ENCODE measurements at regions not wholly inside any gene's neighbourhood (a gene's known extent, or its start where the extent isn't known, plus 50 kb on each side); places are given as distances from the start of the nearest gene placed in this dataset.

- peak in 1 of 5 experiments; percentile 34 for DNase-seq
Observed at GRCh38 chr3:180188512-180189309, 152.0 kb upstream of the PEX5L start.

- DNase-seq = peak in 1 of 5 experiments; percentile 7
Observed at GRCh38 chr3:180189310-180189648, 152.5 kb upstream of the PEX5L start.

DNA sequence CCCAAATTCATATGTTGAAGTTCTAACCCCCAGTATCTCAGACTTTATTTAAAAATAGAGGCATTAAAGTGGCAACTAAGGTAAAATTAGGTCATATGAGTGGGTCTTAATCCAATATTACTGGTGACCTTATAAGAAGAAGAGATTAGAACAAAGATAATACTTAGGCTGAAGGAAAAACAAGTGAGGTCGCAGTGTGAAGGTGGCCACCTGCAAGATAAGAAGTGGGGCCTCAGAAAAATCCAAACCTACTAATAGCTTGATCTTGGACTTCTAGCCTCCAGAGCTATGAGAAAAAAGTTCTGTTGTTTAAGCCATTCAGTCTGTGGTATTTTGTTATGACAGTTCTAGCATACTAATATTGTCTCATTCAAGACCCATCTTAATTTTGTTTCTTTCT lies 159.9 kb upstream of the PEX5L start:
- no peak for DNase-seq

DNA sequence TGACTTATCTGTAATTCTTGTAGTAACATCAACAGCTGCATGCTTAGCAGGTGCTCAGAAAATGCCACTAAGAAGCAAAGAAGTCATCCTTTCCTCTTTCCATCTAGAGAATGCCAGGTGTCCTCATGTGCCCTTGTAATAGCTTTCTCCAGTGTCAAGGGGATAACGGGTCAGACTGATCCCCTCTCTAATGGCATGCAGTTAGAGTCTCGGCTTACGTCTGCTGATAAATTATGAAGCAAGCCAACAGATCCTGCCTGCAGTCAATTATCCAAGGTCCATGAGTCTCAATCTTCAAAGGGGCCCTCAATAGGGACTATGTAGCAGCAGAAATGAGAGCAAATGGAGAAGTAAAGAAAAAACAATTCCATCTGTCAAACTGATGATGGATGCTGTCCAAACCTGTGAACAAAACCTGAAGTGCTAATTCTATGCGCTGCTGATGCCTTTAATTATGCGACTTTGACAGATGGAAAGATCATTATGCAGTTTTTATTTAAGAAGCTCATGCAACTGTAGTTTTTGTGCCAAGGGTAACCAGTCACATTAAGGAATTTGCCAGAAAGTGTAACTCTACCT lies 162.8 kb upstream of the PEX5L start:
- DNase-seq = no peak

- DNase-seq = no peak
Observed at GRCh38 chr3:180215866-180216265, 179.1 kb upstream of the PEX5L start.

- DNase-seq = peak in 1 of 5 experiments; percentile 36
Observed at GRCh38 chr3:180223268-180223667, 186.5 kb upstream of the PEX5L start.

- DNase-seq = no peak
Observed at GRCh38 chr3:180229113-180229512, 192.4 kb upstream of the PEX5L start.

DNA sequence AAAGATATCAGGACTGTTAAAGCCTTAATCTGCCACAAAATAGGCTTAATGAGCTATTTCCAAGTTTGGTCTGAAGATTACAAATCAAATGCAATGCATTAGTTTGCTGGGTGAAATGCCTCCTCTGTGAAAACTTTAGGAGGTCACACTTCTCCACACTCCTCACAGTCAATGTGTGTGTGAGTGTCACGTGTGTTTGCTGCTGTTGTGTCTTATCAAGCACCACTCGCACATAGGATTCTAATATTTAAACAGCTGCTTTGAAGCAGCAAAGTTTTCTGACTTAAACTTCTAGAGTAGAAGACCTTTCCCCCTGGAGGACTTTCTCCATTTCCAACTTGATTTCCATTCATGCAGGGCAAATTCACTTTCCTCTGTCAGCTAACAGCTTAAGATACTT lies 203.2 kb upstream of the PEX5L start:
- no peak for DNase-seq

- DNase-seq = no peak
Observed at GRCh38 chr3:180246688-180247195, 210.0 kb upstream of the PEX5L start.

DNA sequence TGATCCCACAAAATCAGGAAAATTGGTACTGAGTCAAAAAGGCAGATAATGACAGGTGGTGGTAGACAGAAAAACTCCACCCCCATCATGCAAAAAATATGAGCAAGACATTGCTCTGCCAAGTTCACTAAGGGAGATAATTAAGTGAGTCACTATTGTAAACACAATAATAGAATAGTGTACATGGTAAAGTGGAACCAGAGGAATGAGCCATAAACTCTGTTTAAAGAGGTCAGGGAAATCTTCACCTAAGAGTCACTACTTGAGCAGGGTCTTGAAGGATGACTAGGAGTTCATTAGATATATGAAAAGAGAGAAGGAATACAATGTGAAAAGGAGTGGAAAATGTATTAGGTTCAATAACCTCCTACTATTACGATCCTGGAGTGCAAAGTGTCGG lies 213.4 kb upstream of the PEX5L start:
- DNase-seq = no peak

- DNase-seq = no peak
Observed at GRCh38 chr3:180252683-180253082, 215.9 kb upstream of the PEX5L start.

GRCh38 chr3:180253283-180253682 lies 216.5 kb upstream of the PEX5L start:
- DNase-seq = no peak

GRCh38 chr3:180264479-180264878 lies 227.7 kb upstream of the PEX5L start:
- no peak for DNase-seq

DNA sequence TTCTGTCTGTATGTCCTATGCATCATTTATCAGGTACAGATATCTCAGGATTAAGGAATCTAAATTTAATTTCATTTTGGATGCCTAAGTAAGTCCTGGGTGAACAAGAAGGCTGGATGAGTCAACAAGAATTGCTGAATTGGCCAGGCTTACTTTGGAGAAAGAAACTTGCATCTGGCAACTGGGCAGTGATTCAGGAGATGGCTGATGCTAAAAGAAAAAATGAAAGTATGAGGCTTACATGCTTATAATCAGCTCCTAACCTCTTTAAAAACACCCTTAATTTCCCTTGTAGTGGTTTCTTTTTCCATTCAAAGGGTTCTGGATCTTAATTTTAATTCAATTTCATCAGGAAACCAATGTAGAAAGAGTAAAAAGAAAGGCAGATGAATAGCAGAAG lies 228.8 kb upstream of the PEX5L start:
- no peak for DNase-seq

GRCh38 chr3:180267202-180267843 lies 230.6 kb upstream of the PEX5L start:
- peak in 1 of 5 experiments; percentile 89 for DNase-seq

DNA sequence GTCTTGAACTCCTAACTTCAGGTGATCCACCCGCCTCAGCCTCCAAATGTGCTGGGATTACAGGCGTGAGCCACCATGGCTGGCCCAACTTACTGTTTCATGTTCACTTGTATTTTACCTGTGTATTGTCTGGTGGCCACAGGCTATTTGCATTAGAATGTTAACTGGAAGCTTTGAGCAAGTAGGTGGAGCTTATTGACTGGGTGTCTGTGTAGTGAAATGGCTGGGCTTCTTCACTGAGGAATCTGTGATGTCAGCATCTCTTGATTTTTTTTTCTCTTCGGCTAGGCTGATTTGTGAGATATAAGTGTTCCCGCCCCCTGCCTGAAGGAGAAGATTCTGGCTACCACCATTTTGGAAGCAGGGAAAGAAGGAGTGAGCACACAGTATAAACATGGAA lies 237.8 kb upstream of the PEX5L start:
- no peak for DNase-seq

GRCh38 chr3:180275176-180275575 lies 238.4 kb upstream of the PEX5L start:
- DNase-seq = no peak

DNA sequence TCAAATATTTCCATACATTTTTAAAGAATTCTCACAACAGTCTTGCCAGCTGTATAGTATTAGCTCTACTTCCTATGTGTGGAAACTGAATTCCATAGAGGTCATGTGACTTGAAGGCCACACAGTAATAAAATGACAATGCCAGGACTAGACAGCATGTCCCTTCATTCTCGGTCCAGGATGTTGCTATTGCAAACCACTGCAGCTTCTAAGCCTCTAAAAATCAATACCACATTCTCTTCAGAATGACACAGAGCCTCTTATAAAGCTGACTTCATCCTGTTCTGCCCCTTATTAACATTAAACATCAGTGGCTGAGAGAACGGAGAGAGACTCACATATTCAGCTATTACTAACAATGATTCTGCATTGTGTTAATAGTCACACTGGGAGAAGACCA lies 240.3 kb upstream of the PEX5L start:
- DNase-seq = no peak

DNA sequence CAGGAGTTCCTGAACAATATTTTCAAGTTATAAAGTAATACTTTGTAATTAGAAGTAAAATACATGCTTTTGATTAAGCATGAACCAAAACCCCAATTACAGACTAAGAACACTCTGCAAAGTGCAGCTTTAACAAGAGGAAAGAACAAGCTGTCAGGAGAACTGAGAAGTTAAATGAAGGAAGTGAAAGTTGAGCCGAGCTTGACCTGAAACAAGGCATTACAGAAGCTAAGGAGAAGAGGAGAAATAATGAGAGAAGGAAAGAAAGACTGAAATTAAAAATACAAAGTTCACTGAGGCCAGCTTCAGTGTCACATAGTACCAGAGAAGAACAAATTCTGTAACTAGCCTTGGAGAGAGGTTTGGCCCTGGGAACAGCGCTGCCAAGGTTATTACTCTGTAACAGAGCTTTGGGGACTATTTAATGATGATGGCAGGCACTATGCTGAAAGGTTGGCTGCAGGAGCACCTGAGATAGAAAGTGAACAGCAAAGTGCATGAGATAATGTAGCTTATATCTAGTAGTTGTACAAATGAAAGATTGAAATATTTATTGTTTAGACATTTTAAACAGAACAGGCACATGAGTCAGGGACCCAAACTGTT lies 241.9 kb upstream of the PEX5L start:
- DNase-seq = no peak

DNA sequence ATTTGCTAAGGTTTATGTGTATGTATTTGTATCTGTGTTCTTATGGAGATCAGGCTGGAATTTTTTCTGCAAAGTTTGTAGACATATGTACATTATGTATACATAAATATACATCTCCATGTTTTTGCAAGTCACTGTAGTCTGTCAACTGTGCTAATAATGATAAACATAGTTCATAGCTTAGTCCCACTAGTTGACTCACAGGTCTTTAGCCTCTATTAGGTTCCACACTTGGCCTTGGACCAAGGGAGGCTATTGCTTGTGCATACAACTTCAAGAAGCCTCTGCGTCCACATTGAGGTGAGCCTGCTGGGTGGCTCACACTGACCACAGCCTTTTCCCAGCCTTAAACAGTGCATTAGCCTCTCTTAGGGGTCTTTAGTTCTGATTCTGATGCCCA lies 243.8 kb upstream of the PEX5L start:
- no peak for DNase-seq

- no peak for DNase-seq
Observed at GRCh38 chr3:180282386-180282785, 245.6 kb upstream of the PEX5L start.

- no peak for DNase-seq
Observed at GRCh38 chr3:180283251-180283650, 246.5 kb upstream of the PEX5L start.

DNA sequence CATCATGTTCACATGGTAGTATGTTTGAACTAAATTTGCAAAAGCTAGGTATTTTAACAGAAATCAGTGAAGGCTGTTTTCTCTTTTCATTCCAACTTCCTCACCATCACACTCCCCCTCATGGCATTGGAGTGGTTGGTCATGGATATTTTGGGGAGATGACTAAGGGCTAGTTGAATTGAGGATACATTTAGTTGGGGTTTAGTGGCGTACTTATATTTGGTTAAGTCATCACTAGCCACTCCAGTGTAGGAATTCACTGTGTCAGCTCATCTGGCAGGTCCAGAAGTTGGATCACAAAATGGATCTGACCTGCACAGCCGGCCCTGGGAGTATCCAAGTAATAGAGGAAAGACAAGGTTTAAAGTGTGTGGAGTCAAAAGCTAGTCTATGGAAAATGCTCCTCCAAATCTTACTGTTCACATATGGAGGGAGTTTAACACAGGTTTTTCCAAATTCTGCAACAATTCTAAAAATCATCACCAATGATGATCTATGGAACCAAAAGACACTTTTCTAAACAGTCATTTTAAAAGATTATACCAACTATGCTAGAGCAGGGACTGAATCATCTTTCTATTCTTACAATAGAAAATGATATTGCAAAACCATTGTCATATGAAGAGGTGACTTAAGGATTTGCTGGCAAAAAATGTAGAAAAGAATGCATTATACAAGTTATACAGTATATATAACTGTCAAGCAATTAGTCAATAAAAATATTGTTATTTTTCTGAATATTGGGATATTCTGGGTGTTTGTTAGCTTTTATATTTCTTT lies 247.8 kb upstream of the PEX5L start:
- DNase-seq = no peak

Data from T-helper 2 cell (primary cell).